MCF 10A (cell line): ENCODE measurements at regions not wholly inside any gene's neighbourhood (a gene's known extent, or its start where the extent isn't known, plus 50 kb on each side); places are given as distances from the start of the nearest gene placed in this dataset.

Source experiments
- BruUV-seq: library from RNA; stranded (reverse); fragments of 400-500 nt; replicated peaks from 2 replicates; lab custom pipeline; 2021; lab: Mats Ljungman, UMichigan
- CTCF ChIA-PET: fragments of 300-600 bp; sonication (Branson Sonifier 250); formaldehyde crosslinking; extraction: SDS; loops from one replicate; lab custom pipeline; 2021; ENCODE audit warnings: antibody characterized with exemption, inconsistent platforms; lab: Yijun Ruan, JAX
- POLR2A ChIA-PET: fragments of 300-600, 350-650 bp; sonication (Branson Sonifier 250); formaldehyde crosslinking; extraction: SDS; loops from one replicate; lab custom pipeline; 2020; ENCODE audit warnings: antibody characterized with exemption, inconsistent platforms; lab: Yijun Ruan, JAX
- DNase-seq: peaks from one replicate; pipeline ENCODE4 v3.0.0-alpha.2; 2018; ENCODE audit not compliant: unreplicated experiment
- H3K27ac Mint-ChIP-seq: one replicate; pipeline ENCODE4 v1.8.0; 2022; ENCODE audit warnings: mild to moderate bottlenecking, low read depth, mixed read lengths; ENCODE audit not compliant: unreplicated experiment
- H3K27me3 Mint-ChIP-seq: one replicate; pipeline ENCODE4 v1.8.0; 2022; ENCODE audit warnings: mixed read lengths; ENCODE audit not compliant: insufficient read depth, unreplicated experiment
- H3K36me3 Mint-ChIP-seq: one replicate; pipeline ENCODE4 v1.8.0; 2022; ENCODE audit warnings: mild to moderate bottlenecking, moderate library complexity, mixed read lengths; ENCODE audit not compliant: insufficient read depth, unreplicated experiment
- H3K4me1 Mint-ChIP-seq: one replicate; pipeline ENCODE4 v1.8.0; 2022; ENCODE audit warnings: mixed read lengths; ENCODE audit not compliant: insufficient read depth, unreplicated experiment
- H3K4me3 Mint-ChIP-seq: one replicate; pipeline ENCODE4 v1.8.0; 2022; ENCODE audit warnings: mild to moderate bottlenecking, moderate library complexity, mixed read lengths; ENCODE audit not compliant: unreplicated experiment
- H3K9me3 Mint-ChIP-seq: one replicate; pipeline ENCODE4 v1.8.0; 2022; ENCODE audit warnings: mixed read lengths; ENCODE audit not compliant: unreplicated experiment
- CTCF ChIP-seq: fragments of 200-600 bp; IDR thresholded peaks from one replicate; pipeline ENCODE4 v1.8.0; 2022; ENCODE audit warnings: antibody characterized with exemption, mild to moderate bottlenecking; ENCODE audit not compliant: unreplicated experiment
- intact Hi-C: fragments of 100-400 bp; cut with micrococcal nuclease; formaldehyde crosslinking; loops from 2 replicates; pipeline ENCODE4 v1.14.1; 2022

- CTCF ChIA-PET, result no interaction called here
- no peak overlapping the region for H3K4me3 Mint-ChIP-seq
- TF ChIP-seq CTCF, result no peak
- DNase-seq, result no peak
- POLR2A ChIA-PET, result no interaction called here
- H3K9me3 Mint-ChIP-seq, result peaks cover 50% of the 10 kb centered on the region
- BruUV-seq, result no TSS peak
- H3K27ac Mint-ChIP-seq, result no peak overlapping the region
- H3K27me3 Mint-ChIP-seq, result no peaks in the 10 kb centered on the region
- H3K4me1 Mint-ChIP-seq, result no peaks in the 10 kb centered on the region
- no peaks in the 10 kb centered on the region for H3K36me3 Mint-ChIP-seq
- intact Hi-C loops, result no loop called here
Observed at GRCh38 chr10:131492211-131492857, 180.8 kb upstream of the TCERG1L start.

DNA sequence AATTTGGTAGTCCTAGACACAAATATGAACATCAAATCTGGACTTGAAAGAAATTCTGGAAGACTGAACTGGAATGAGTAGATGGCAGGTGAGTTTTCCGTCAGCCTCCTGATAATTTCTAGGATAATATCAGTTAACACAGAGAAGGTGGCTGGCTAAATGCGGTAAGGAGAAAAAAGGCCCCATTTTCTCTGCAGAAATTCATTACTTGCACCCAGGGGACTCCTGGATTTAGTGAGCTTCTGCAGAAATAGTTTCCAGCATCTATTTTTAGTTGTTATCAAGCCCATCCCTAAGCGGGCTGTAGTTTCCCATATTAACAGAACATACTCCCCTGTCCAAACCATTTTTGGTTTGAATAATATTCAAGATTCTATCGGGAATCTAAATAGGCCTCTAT, 181.9 kb upstream of the TCERG1L start:
- POLR2A ChIA-PET, result no interaction called here
- intact Hi-C loops, result no loop called here
- no TSS peak for BruUV-seq

GRCh38 chr10:131494451-131494850, 182.9 kb upstream of the TCERG1L start:
- BruUV-seq, result no TSS peak
- H3K4me1 Mint-ChIP-seq, result no peaks in the 10 kb centered on the region
- no peak overlapping the region for H3K27ac Mint-ChIP-seq
- CTCF ChIA-PET, result no interaction called here
- H3K4me3 Mint-ChIP-seq, result no peak overlapping the region
- DNase-seq, result no peak
- H3K9me3 Mint-ChIP-seq, result peaks cover 51% of the 10 kb centered on the region
- no peaks in the 10 kb centered on the region for H3K27me3 Mint-ChIP-seq
- TF ChIP-seq CTCF, result no peak
- POLR2A ChIA-PET, result interaction anchor here (0.5 kb wide), 1 partner anchor 410 kb away, joined by 3 read pairs; no protein-coding TSS in a partner anchor
- intact Hi-C loops, result no loop called here
- no peaks in the 10 kb centered on the region for H3K36me3 Mint-ChIP-seq

More for the DNA sequence above, 181.9 kb upstream of the TCERG1L start:
- no peak for DNase-seq
- TF ChIP-seq CTCF, result no peak
- no peaks in the 10 kb centered on the region for H3K27me3 Mint-ChIP-seq
- H3K36me3 Mint-ChIP-seq, result no peaks in the 10 kb centered on the region
- CTCF ChIA-PET, result no interaction called here
- H3K9me3 Mint-ChIP-seq, result peaks cover 59% of the 10 kb centered on the region
- no peak overlapping the region for H3K27ac Mint-ChIP-seq
- no peaks in the 10 kb centered on the region for H3K4me1 Mint-ChIP-seq
- H3K4me3 Mint-ChIP-seq, result no peak overlapping the region

DNA sequence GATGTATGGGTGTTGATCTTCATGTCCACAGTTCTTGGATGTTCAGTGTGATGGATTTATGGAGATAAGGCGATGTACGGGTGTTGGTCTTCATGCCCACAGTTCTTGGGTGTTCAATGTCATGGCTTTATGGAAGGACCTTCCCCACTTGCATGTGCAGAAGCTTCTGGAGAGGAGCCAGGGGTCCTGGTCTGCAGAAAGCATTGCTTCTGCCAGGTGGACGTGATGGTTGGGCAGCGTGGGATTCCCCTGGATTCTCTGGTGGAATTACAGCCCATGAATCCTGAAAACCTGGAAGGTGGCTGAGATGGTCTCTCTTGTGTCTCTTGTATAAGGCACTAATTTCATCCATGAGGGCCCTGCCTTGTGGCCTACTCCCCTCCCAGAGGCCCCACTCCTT, 183.7 kb upstream of the TCERG1L start:
- H3K4me3 Mint-ChIP-seq, result no peak overlapping the region
- intact Hi-C loops, result no loop called here
- no peak for TF ChIP-seq CTCF
- no peaks in the 10 kb centered on the region for H3K36me3 Mint-ChIP-seq
- DNase-seq, result no peak
- ChIA-PET POLR2A (no interaction called here), CTCF (interaction anchor here (0.6 kb wide), 1 partner anchor 21 kb away, joined by 3 read pairs; no protein-coding TSS in a partner anchor)
- no TSS peak for BruUV-seq
- peaks cover 47% of the 10 kb centered on the region for H3K9me3 Mint-ChIP-seq
- no peak overlapping the region for H3K27ac Mint-ChIP-seq
- no peaks in the 10 kb centered on the region for H3K4me1 Mint-ChIP-seq
- H3K27me3 Mint-ChIP-seq, result no peaks in the 10 kb centered on the region
